Hepatocyte (in vitro differentiated cells): ENCODE measurements at regions not wholly inside any gene's neighbourhood (a gene's known extent, or its start where the extent isn't known, plus 50 kb on each side); places are given as distances from the start of the nearest gene placed in this dataset.

Experiments
- DNase-seq: peaks from one replicate; pipeline ENCODE4 v3.0.0-alpha.2; 2016; ENCODE audit warnings: low spot score
- H2AFZ ChIP-seq: fragments of 200-600 bp; sonication (generic); 2 replicates; pipeline ENCODE4 v1.6.0; 2016; ENCODE audit warnings: antibody characterized with exemption, mild to moderate bottlenecking
- H3K27ac ChIP-seq: fragments of 200-600 bp; sonication (generic); 2 replicates; pipeline ENCODE4 v1.5.1; 2016; ENCODE audit warnings: mild to moderate bottlenecking
- H3K27me3 ChIP-seq: fragments of 200-600 bp; sonication (generic); 2 replicates; pipeline ENCODE4 v1.6.1; 2016
- H3K36me3 ChIP-seq: fragments of 200-600 bp; sonication (generic); replicated peaks from 2 replicates; pipeline ENCODE4 v1.5.1; 2016; ENCODE audit warnings: low read depth; ENCODE audit not compliant: insufficient read depth
- H3K4me1 ChIP-seq: fragments of 200-600 bp; sonication (generic); 2 replicates; pipeline ENCODE4 v1.5.1; 2016; ENCODE audit warnings: mild to moderate bottlenecking, moderate library complexity; ENCODE audit not compliant: insufficient read depth
- H3K4me2 ChIP-seq: fragments of 200-600 bp; sonication (generic); 2 replicates; pipeline ENCODE4 v1.6.0; 2016
- H3K4me3 ChIP-seq: fragments of 200-600 bp; sonication (generic); 2 replicates; pipeline ENCODE4 v1.5.1; 2016; ENCODE audit warnings: mild to moderate bottlenecking
- H3K79me2 ChIP-seq: fragments of 200-600 bp; sonication (generic); 2 replicates; pipeline ENCODE4 v1.6.0; 2017; ENCODE audit warnings: mild to moderate bottlenecking
- H3K9me2 ChIP-seq: fragments of 200-600 bp; sonication (generic); replicated peaks from 2 replicates; pipeline ENCODE4 v1.6.0; 2017; ENCODE audit warnings: mild to moderate bottlenecking; ENCODE audit not compliant: insufficient read depth
- H3K9me3 ChIP-seq: fragments of 200-600 bp; sonication (generic); 2 replicates; pipeline ENCODE4 v1.5.1; 2016; ENCODE audit warnings: low read depth, mild to moderate bottlenecking
- H4K20me1 ChIP-seq: fragments of 200-600 bp; sonication (generic); 2 replicates; pipeline ENCODE4 v1.6.0; 2016; ENCODE audit warnings: mild to moderate bottlenecking; ENCODE audit not compliant: insufficient read depth, poor library complexity, severe bottlenecking
- EZH2 ChIP-seq: fragments of 200-600 bp; sonication (generic); IDR thresholded peaks from 2 replicates; pipeline ENCODE4 v1.6.1; 2016; ENCODE audit warnings: antibody characterized with exemption, mild to moderate bottlenecking, borderline replicate concordance
- EZH2phosphoT487 ChIP-seq: fragments of 200-600 bp; sonication (generic); IDR thresholded peaks from one replicate; pipeline ENCODE4 v1.6.1; 2018; ENCODE audit warnings: antibody characterized with exemption, mild to moderate bottlenecking, low read depth, moderate library complexity; ENCODE audit not compliant: unreplicated experiment, severe bottlenecking
- WGBS: methylation state at CpG from one replicate; pipeline ENCODE4 v1.1.6; 2016; ENCODE audit warnings: low lambda C conversion rate; ENCODE audit errors: missing lambda C conversion rate; 5-methylcytosine and 5-hydroxymethylcytosine counted together
- TF ChIP-seq, protein P1 (sequence below): fragments of 200-600 bp; sonication (generic); IDR thresholded peaks from 2 replicates; pipeline ENCODE4 v1.5.1; 2016; ENCODE audit warnings: antibody characterized with exemption, mild to moderate bottlenecking; ENCODE audit not compliant: poor library complexity

DNA sequence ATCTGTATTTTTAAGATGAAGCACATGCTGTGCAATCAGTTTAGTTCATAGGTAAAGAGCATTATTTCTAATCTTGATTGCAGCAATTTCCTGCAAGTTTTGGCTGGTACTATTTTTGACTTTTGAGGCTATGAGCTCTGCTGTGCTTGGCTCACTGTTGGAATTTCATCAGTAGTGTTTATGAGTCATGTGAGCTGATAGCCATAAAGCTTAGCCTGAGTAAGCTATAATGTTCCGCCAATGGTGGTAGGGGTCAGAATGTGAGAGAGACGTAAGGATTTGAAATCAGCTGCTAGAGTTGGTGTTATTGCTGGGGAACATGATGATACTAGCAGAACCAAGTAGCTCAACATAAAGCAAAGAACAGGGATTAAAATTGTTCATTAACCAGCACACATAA lies 590.9 kb upstream of the GNPDA2 start:
- Histone ChIP-seq H2AFZ (no peak overlapping the region), H3K36me3 (no peaks in the 10 kb centered on the region), H4K20me1 (no peaks in the 10 kb centered on the region), H3K9me2 (no peaks in the 10 kb centered on the region), H3K79me2 (no peaks in the 10 kb centered on the region), H3K4me1 (no peaks in the 10 kb centered on the region), H3K27ac (no peak overlapping the region), H3K9me3 (no peaks in the 10 kb centered on the region), H3K4me3 (no peak overlapping the region), H3K4me2 (no peak overlapping the region), H3K27me3 (no peaks in the 10 kb centered on the region)
- WGBS, result 28% methylated on average over 2 of the region's 2 CpGs
- TF ChIP-seq EZH2 (no peak), EZH2phosphoT487 (no peak)
- TF ChIP-seq, protein P1, sequence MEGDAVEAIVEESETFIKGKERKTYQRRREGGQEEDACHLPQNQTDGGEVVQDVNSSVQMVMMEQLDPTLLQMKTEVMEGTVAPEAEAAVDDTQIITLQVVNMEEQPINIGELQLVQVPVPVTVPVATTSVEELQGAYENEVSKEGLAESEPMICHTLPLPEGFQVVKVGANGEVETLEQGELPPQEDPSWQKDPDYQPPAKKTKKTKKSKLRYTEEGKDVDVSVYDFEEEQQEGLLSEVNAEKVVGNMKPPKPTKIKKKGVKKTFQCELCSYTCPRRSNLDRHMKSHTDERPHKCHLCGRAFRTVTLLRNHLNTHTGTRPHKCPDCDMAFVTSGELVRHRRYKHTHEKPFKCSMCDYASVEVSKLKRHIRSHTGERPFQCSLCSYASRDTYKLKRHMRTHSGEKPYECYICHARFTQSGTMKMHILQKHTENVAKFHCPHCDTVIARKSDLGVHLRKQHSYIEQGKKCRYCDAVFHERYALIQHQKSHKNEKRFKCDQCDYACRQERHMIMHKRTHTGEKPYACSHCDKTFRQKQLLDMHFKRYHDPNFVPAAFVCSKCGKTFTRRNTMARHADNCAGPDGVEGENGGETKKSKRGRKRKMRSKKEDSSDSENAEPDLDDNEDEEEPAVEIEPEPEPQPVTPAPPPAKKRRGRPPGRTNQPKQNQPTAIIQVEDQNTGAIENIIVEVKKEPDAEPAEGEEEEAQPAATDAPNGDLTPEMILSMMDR, result no peak
- DNase-seq, result peak; percentile 42

DNA sequence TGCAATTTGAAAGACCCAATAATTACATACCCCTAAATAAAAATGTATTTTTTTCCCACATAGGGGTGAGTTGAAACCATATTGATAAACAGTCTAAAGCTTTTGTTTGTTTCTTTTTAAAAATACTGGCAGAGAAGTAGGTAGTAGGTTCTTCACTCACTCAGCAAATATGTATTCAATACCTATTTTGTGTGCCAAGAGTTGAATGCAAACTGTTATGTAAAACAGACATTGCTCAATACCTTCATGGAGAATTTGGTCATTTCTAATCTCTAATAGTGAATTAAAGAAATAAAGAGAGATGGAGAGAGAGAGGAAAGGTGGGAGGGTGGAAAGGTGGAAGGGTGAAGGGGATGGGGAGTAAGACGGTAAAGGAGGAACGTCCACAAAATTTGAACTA lies 589.9 kb upstream of the GNPDA2 start:
- H3K4me2 ChIP-seq, result no peak overlapping the region
- no peaks in the 10 kb centered on the region for H3K79me2 ChIP-seq
- no peaks in the 10 kb centered on the region for H3K27me3 ChIP-seq
- no peak overlapping the region for H3K4me3 ChIP-seq
- WGBS, result 96% methylated on average over 2 of the region's 2 CpGs
- no peak for DNase-seq
- H3K36me3 ChIP-seq, result no peaks in the 10 kb centered on the region
- no peak overlapping the region for H3K27ac ChIP-seq
- H4K20me1 ChIP-seq, result no peaks in the 10 kb centered on the region
- H3K9me3 ChIP-seq, result no peaks in the 10 kb centered on the region
- no peaks in the 10 kb centered on the region for H3K9me2 ChIP-seq
- no peak overlapping the region for H2AFZ ChIP-seq
- TF ChIP-seq EZH2 (no peak), EZH2phosphoT487 (no peak)
- TF ChIP-seq, protein P1, result no peak
- H3K4me1 ChIP-seq, result no peaks in the 10 kb centered on the region

DNA sequence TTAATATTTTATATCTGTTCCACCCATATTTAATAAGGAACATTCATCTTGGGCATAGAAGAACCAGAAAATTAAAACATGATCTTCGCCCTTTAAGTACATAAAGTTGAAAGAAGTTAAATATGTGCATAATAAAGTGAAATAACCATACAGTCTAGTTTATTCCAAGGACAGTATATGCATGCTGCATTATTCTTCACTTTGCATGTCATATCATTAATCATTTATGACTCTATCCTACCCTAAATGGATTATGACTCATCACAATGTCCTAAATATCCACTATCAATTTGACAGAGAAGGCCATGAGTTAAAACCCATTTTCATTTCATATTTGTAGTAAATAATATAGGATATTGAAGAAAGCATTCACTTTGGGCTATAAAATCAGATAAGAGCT lies 576.5 kb upstream of the GNPDA2 start:
- 89% methylated on average over 1 of the region's 1 CpG for WGBS
- Histone ChIP-seq H2AFZ (no peak overlapping the region), H3K4me2 (no peak overlapping the region), H3K9me2 (no peaks in the 10 kb centered on the region), H3K27me3 (no peaks in the 10 kb centered on the region), H3K4me3 (no peak overlapping the region), H3K79me2 (no peaks in the 10 kb centered on the region), H3K27ac (no peak overlapping the region), H3K4me1 (no peaks in the 10 kb centered on the region), H3K9me3 (no peaks in the 10 kb centered on the region), H4K20me1 (no peaks in the 10 kb centered on the region), H3K36me3 (no peaks in the 10 kb centered on the region)
- DNase-seq, result no peak
- TF ChIP-seq EZH2phosphoT487, result no peak
- TF ChIP-seq EZH2, result no peak
- TF ChIP-seq, protein P1, result no peak

DNA sequence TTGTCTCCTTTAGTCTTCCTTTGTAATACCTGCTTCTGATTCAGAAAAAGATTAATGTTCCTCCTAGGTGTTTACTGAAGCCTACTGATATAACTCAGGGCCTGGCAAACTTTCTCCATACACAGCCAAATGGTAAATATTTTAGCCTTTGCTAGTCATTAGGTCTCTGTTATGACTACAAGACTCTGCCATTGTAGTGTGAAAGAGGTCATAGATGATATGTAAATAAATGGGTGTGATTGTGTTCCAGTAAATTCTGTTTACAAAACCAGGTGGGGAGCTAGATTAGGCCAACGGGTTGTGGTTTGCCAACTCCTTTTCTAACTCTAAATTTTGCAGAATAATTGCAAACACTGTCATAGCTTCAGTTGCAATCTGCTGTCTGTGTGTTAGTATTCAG lies 568.1 kb upstream of the GNPDA2 start:
- WGBS, result 30% methylated on average over 1 of the region's 1 CpG
- Histone ChIP-seq H3K36me3 (no peaks in the 10 kb centered on the region), H3K9me2 (peaks cover 4% of the 10 kb centered on the region), H3K4me3 (no peak overlapping the region), H4K20me1 (no peaks in the 10 kb centered on the region), H3K4me1 (no peaks in the 10 kb centered on the region), H3K4me2 (no peak overlapping the region), H3K27me3 (no peaks in the 10 kb centered on the region), H3K9me3 (no peaks in the 10 kb centered on the region), H2AFZ (no peak overlapping the region), H3K27ac (no peak overlapping the region), H3K79me2 (no peaks in the 10 kb centered on the region)
- TF ChIP-seq EZH2phosphoT487 (no peak), EZH2 (no peak)
- TF ChIP-seq, protein P1, result no peak
- DNase-seq, result no peak
